Neuronal stem cell (in vitro differentiated cells): ENCODE measurements at regions not wholly inside any gene's neighbourhood (a gene's known extent, or its start where the extent isn't known, plus 50 kb on each side); places are given as distances from the start of the nearest gene placed in this dataset.
A peak's percentile ranks its signal among the peaks of the same experiment; 100 is the strongest.

Experiments
- DNase-seq: peaks from one replicate; pipeline ENCODE4 v3.0.0-alpha.2; 2013; ENCODE audit warnings: low spot score
- H2AFZ ChIP-seq: one replicate; pipeline ENCODE4 v1.6.1; 2013; ENCODE audit warnings: mild to moderate bottlenecking, low read length, inconsistent platforms
- H2AK5ac ChIP-seq: 2 replicates; pipeline ENCODE4 v1.6.1; 2013; ENCODE audit warnings: low read depth, mild to moderate bottlenecking, inconsistent platforms, low read length, moderate library complexity, mixed read lengths
- H2BK120ac ChIP-seq: 2 replicates; pipeline ENCODE4 v1.6.1; 2013; ENCODE audit warnings: low read depth, mild to moderate bottlenecking, inconsistent platforms, low read length, moderate library complexity, mixed read lengths
- H2BK12ac ChIP-seq: one replicate; pipeline ENCODE4 v1.6.1; 2013; ENCODE audit warnings: low read length, inconsistent platforms
- H2BK15ac ChIP-seq: 2 replicates; pipeline ENCODE4 v1.6.1; 2013; ENCODE audit warnings: mild to moderate bottlenecking, low read length, inconsistent platforms, mixed read lengths
- H2BK5ac ChIP-seq: one replicate; pipeline ENCODE4 v1.6.1; 2013; ENCODE audit warnings: inconsistent platforms, mild to moderate bottlenecking, low read length, moderate library complexity
- H3K14ac ChIP-seq: one replicate; pipeline ENCODE4 v1.6.1; 2013; ENCODE audit warnings: low read length, inconsistent platforms
- H3K18ac ChIP-seq: 2 replicates; pipeline ENCODE4 v1.6.1; 2013; ENCODE audit warnings: low read length, inconsistent platforms
- H3K23ac ChIP-seq: 2 replicates; pipeline ENCODE4 v1.6.1; 2013; ENCODE audit warnings: low read depth, mild to moderate bottlenecking, mixed read lengths, low read length, inconsistent platforms; ENCODE audit not compliant: poor library complexity
- H3K27ac ChIP-seq: replicated peaks from 3 replicates; pipeline ENCODE4 v1.5.1; 2013; ENCODE audit warnings: low read length, inconsistent platforms
- H3K27me3 ChIP-seq, 3 experiments: 2 replicates each; pipeline ENCODE4 v1.6.1; 2013; ENCODE audit warnings: low read length in 3 of 3, mild to moderate bottlenecking in 2 of 3, inconsistent platforms in 1 of 3, low read depth in 1 of 3, mixed read lengths in 1 of 3, moderate library complexity in 1 of 3; ENCODE audit not compliant: control insufficient read depth in 3 of 3, insufficient read depth in 3 of 3
- H3K36me3 ChIP-seq, 2 donors: replicated peaks in 1 of 2; 2 replicates each; pipeline ENCODE4 v1.6.1; 2013; ENCODE audit warnings: low read length in 2 of 2; ENCODE audit not compliant: control insufficient read depth in 2 of 2, insufficient read depth in 2 of 2
- H3K4ac ChIP-seq: 2 replicates; pipeline ENCODE4 v1.6.1; 2013; ENCODE audit warnings: inconsistent platforms, mild to moderate bottlenecking, low read length, moderate library complexity
- H3K4me1 ChIP-seq, 2 donors: 1 replicate in 1 of 2; 2 replicates in 1 of 2; pipeline ENCODE4 v1.6.1; 2013; ENCODE audit warnings: low read length in 2 of 2, low read depth in 1 of 2; ENCODE audit not compliant: control insufficient read depth in 2 of 2, insufficient read depth in 1 of 2
- H3K4me2 ChIP-seq: one replicate; pipeline ENCODE4 v1.6.1; 2013; ENCODE audit warnings: mild to moderate bottlenecking, low read length, inconsistent platforms; ENCODE audit not compliant: insufficient read depth, poor library complexity, severe bottlenecking
- H3K4me3 ChIP-seq, 2 donors: 2 replicates each; pipeline ENCODE4 v1.5.1; 2013; ENCODE audit warnings: low read length in 2 of 2, mild to moderate bottlenecking in 2 of 2, inconsistent platforms in 1 of 2, moderate library complexity in 1 of 2
- H3K79me1 ChIP-seq: one replicate; pipeline ENCODE4 v1.6.1; 2013; ENCODE audit warnings: low read depth, mild to moderate bottlenecking, inconsistent platforms, low read length, moderate library complexity
- H3K9ac ChIP-seq: one replicate; pipeline ENCODE4 v1.6.1; 2013; ENCODE audit warnings: mild to moderate bottlenecking, low read depth, low read length, inconsistent platforms; ENCODE audit not compliant: poor library complexity
- H3K9me3 ChIP-seq, 2 donors: replicated peaks in 1 of 2; 2 replicates each; pipeline versions ENCODE3 to v1.6.1; 2013; ENCODE audit warnings: low read length in 2 of 2, mild to moderate bottlenecking in 2 of 2, inconsistent platforms in 1 of 2, low read depth in 1 of 2, mixed read lengths in 1 of 2, moderate library complexity in 1 of 2; ENCODE audit not compliant: control insufficient read depth in 2 of 2, insufficient read depth in 1 of 2
- H4K8ac ChIP-seq: one replicate; pipeline ENCODE4 v1.6.1; 2013; ENCODE audit warnings: low read depth, mild to moderate bottlenecking, inconsistent platforms, low read length, moderate library complexity
- H4K91ac ChIP-seq: one replicate; pipeline ENCODE4 v1.6.1; 2013; ENCODE audit warnings: low read length, low read depth, mild to moderate bottlenecking, inconsistent platforms; ENCODE audit not compliant: poor library complexity
- whole genome bisulfite sequencing, 2 donors: extraction: QIAGEN DNeasy Blood & Tissue Kit; methylation state at CpG; one replicate each; pipeline ENCODE4 v1.1.7; 2013; ENCODE audit warnings: missing lambda C conversion rate in 2 of 2, mixed read lengths in 1 of 2; ENCODE audit not compliant: insufficient read length in 2 of 2, insufficient replicate concordance in 1 of 2; ENCODE audit errors: extremely low coverage in 2 of 2; 5-methylcytosine and 5-hydroxymethylcytosine counted together

- H3K18ac ChIP-seq, result no peak overlapping the region
- H2BK5ac ChIP-seq, result no peak overlapping the region
- H3K14ac ChIP-seq, result no peak overlapping the region
- no peak overlapping the region for H2AFZ ChIP-seq
- no peak overlapping the region for H4K8ac ChIP-seq
- H3K36me3 ChIP-seq, result no peaks in the 10 kb centered on the region
- H2BK120ac ChIP-seq, result no peak overlapping the region
- no peak overlapping the region for H3K9ac ChIP-seq
- no peak for DNase-seq
- no peak overlapping the region for H3K4me2 ChIP-seq
- no peak overlapping the region for H2AK5ac ChIP-seq
- H3K79me1 ChIP-seq, result no peaks in the 10 kb centered on the region
- no peak overlapping the region for H2BK15ac ChIP-seq
- no peaks in the 10 kb centered on the region for H3K27me3 ChIP-seq
- WGBS, 2 donors, result no CpG with 5 or more reads among the region's 7 CpGs
- H3K4ac ChIP-seq, result no peak overlapping the region
- H3K4me3 ChIP-seq, result no peak overlapping the region
- no peak overlapping the region for H4K91ac ChIP-seq
- H2BK12ac ChIP-seq, result no peak overlapping the region
- no peaks in the 10 kb centered on the region for H3K9me3 ChIP-seq
- H3K4me1 ChIP-seq, result peaks cover 0 to 8% of the 10 kb centered on the region in 2 donors
- H3K27ac ChIP-seq, result no peak overlapping the region
- no peak overlapping the region for H3K23ac ChIP-seq
Measured at GRCh38 chr15:37788767-37789396, 145.6 kb upstream of the TMCO5A start.

- Histone ChIP-seq H3K27me3 (no peaks in the 10 kb centered on the region), H3K18ac (no peak overlapping the region), H3K9me3 (no peaks in the 10 kb centered on the region), H2BK12ac (no peak overlapping the region), H4K8ac (no peak overlapping the region), H3K4me2 (no peak overlapping the region), H3K79me1 (no peaks in the 10 kb centered on the region), H3K27ac (no peak overlapping the region), H2BK15ac (no peak overlapping the region), H3K4me3 (no peak overlapping the region), H2BK5ac (no peak overlapping the region), H2AFZ (no peak overlapping the region), H3K36me3 (no peaks in the 10 kb centered on the region), H3K14ac (no peak overlapping the region), H3K4ac (no peak overlapping the region), H2BK120ac (no peak overlapping the region), H3K9ac (no peak overlapping the region), H4K91ac (no peak overlapping the region), H3K23ac (no peak overlapping the region), H3K4me1 (peaks cover 0 to 4% of the 10 kb centered on the region in 2 donors), H2AK5ac (no peak overlapping the region)
- WGBS, 2 donors, result no CpG with 5 or more reads among the region's 5 CpGs
- no peak for DNase-seq
Measured at GRCh38 chr15:37789397-37789786, 145.0 kb upstream of the TMCO5A start.

- H2BK15ac ChIP-seq, result no peak overlapping the region
- no peak overlapping the region for H3K4me2 ChIP-seq
- no peak overlapping the region for H3K23ac ChIP-seq
- no peak overlapping the region for H3K27ac ChIP-seq
- no peak overlapping the region for H4K91ac ChIP-seq
- H2BK120ac ChIP-seq, result no peak overlapping the region
- no peaks in the 10 kb centered on the region for H3K9me3 ChIP-seq
- H2BK12ac ChIP-seq, result no peak overlapping the region
- DNase-seq, result no peak
- no peak overlapping the region for H3K9ac ChIP-seq
- H3K4me1 ChIP-seq, result peaks cover 0 to under 1% of the 10 kb centered on the region in 2 donors
- no peak overlapping the region for H2AK5ac ChIP-seq
- no peaks in the 10 kb centered on the region for H3K79me1 ChIP-seq
- no peak overlapping the region for H2AFZ ChIP-seq
- H3K36me3 ChIP-seq, result no peaks in the 10 kb centered on the region
- H3K4me3 ChIP-seq, result no peak overlapping the region
- H3K27me3 ChIP-seq, result no peaks in the 10 kb centered on the region
- H2BK5ac ChIP-seq, result no peak overlapping the region
- H3K4ac ChIP-seq, result no peak overlapping the region
- H3K14ac ChIP-seq, result no peak overlapping the region
- H4K8ac ChIP-seq, result no peak overlapping the region
- H3K18ac ChIP-seq, result no peak overlapping the region
Measured at GRCh38 chr15:37789881-37790280, 144.6 kb upstream of the TMCO5A start.

GRCh38 chr15:37791693-37792092 lies 142.7 kb upstream of the TMCO5A start:
- no peak overlapping the region for H3K14ac ChIP-seq
- no peak overlapping the region for H2BK15ac ChIP-seq
- no peaks in the 10 kb centered on the region for H3K27me3 ChIP-seq
- no peaks in the 10 kb centered on the region for H3K79me1 ChIP-seq
- no peaks in the 10 kb centered on the region for H3K9me3 ChIP-seq
- WGBS, 2 donors, result no CpG with 5 or more reads among the region's 3 CpGs
- H3K9ac ChIP-seq, result no peak overlapping the region
- peak overlapping the region; percentile 58 for H2AFZ ChIP-seq
- no peak for DNase-seq
- H3K4me3 ChIP-seq, result no peak overlapping the region
- H4K91ac ChIP-seq, result no peak overlapping the region
- no peak overlapping the region for H4K8ac ChIP-seq
- no peak overlapping the region for H2AK5ac ChIP-seq
- no peak overlapping the region for H2BK120ac ChIP-seq
- no peaks in the 10 kb centered on the region for H3K36me3 ChIP-seq
- H3K27ac ChIP-seq, result no peak overlapping the region
- no peak overlapping the region for H3K4ac ChIP-seq
- H3K23ac ChIP-seq, result no peak overlapping the region
- peaks cover 0 to 17% of the 10 kb centered on the region in 2 donors for H3K4me1 ChIP-seq
- peak overlapping the region; percentile 35 for H2BK12ac ChIP-seq
- H2BK5ac ChIP-seq, result no peak overlapping the region
- H3K18ac ChIP-seq, result no peak overlapping the region
- no peak overlapping the region for H3K4me2 ChIP-seq
